BLaER1 treated with 17β-estradiol and CSF1 and Interleukin-3, amounts not matched to agents 10 nM and 100 nM (cell line): ENCODE measurements at regions not wholly inside any gene's neighbourhood (a gene's known extent, or its start where the extent isn't known, plus 50 kb on each side); places are given as distances from the start of the nearest gene placed in this dataset.
A peak's percentile ranks its signal among the peaks of the same experiment; 100 is the strongest.
"Not testable (repeated sequence)": the region's sequence is repeated elsewhere in the genome, so short reads cannot be mapped to it uniquely, and the experiment has no call there.

Experiments
- H3K27ac ChIP-seq, 11 experiments: shearing (Covaris generic); formaldehyde crosslinking; 2 replicates each; pipeline ENCODE4 v1.8.1; 2022
- H3K27me3 ChIP-seq, 11 experiments: shearing (Covaris generic); formaldehyde crosslinking; 2 replicates each; pipeline ENCODE4 v1.8.1; 2022
- H3K36me3 ChIP-seq, 11 experiments: shearing (Covaris generic); formaldehyde crosslinking; 2 replicates each; pipeline ENCODE4 v1.8.1; 2022
- H3K4me1 ChIP-seq, 10 experiments: shearing (Covaris generic); formaldehyde crosslinking; 2 replicates each; pipeline ENCODE4 v1.8.1; 2022
- H3K4me2 ChIP-seq, 11 experiments: shearing (Covaris generic); formaldehyde crosslinking; 2 replicates each; pipeline ENCODE4 v1.8.1; 2022
- H3K4me3 ChIP-seq, 10 experiments: shearing (Covaris generic); formaldehyde crosslinking; 2 replicates each; pipeline ENCODE4 v1.8.1; 2022
- H3K9ac ChIP-seq, 11 experiments: shearing (Covaris generic); formaldehyde crosslinking; 2 replicates each; pipeline ENCODE4 v1.8.1; 2022
- H3K9me3 ChIP-seq, 11 experiments: shearing (Covaris generic); formaldehyde crosslinking; replicated peaks in 1 of 11; 2 replicates each; pipeline ENCODE4 v1.8.1; 2022
- H4K20me1 ChIP-seq, 11 experiments: shearing (Covaris generic); formaldehyde crosslinking; 2 replicates each; pipeline ENCODE4 v1.8.1; 2022
- Cebpa-rat ChIP-seq, 11 experiments: shearing (Covaris generic); IDR thresholded peaks; 2 replicates each; pipeline ENCODE4 v1.8.1; 2022

DNA sequence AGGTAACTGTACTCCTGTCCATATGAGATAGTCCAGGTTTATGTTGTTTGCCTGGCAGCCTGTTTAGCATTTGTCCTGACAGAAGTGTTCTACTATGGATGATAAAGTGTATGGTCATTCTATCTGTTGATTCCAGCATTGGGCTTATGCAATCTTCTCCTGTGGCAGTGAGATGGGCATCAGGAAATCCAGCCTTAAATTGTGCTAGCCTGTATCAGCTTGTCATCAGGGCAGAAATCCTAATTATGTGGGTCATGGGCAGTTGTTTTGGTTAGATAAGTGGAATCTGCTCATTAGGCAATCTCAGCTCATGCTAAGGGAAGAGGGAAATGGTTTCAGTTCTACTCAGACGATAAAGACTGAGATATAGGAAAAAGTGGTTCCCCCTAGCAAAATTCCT is 247.4 kb upstream of the CHD1 start:
- Histone ChIP-seq H3K9ac (no peak overlapping the region), H3K9me3 (no peaks in the 10 kb centered on the region), H3K4me2 (peak overlapping the region in 3 of 11 experiments; percentile 56 to 62 (median 61); a peak in 5 of 22 replicates), H3K4me1 (peaks cover 0 to 34% (median 0%) of the 10 kb centered on the region in 10 experiments; a peak in 5 of 20 replicates), H4K20me1 (no peaks in the 10 kb centered on the region), H3K4me3 (no peak overlapping the region), H3K27ac (peak overlapping the region in 1 of 11 experiments; percentile 29; a peak in 1 of 22 replicates), H3K36me3 (no peaks in the 10 kb centered on the region), H3K27me3 (0 out of 22 replicates have a peak, but pooled peaks cover 0 to 3% (median 0%) of the 10 kb centered on the region in 11 experiments)
- no peak for TF ChIP-seq Cebpa-rat (IDR thresholded peaks at IDR 0.05)

DNA sequence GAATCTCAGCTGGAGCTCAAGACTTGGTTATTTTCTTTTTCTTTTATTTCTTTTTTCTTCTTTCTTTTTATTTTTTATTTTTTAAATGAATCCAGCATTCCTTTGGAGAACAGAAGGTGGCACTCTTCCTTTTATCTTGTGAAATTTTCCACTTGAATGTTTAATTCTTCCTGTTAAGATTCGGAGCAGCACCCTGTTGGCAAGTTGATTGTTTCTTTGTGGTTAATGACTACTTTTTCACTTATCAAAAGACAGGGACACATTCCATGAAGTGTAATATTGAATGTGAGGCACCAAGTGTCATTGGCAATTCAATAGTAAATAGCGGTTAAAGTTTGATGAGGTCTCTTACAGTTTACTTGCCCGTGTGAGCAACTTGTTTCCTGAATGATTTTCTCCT is 240.5 kb upstream of the CHD1 start:
- Histone ChIP-seq H3K36me3 (no peaks in the 10 kb centered on the region), H3K9me3 (0 out of 22 replicates have a peak, but pooled peaks cover 0 to 3% (median 0%) of the 10 kb centered on the region in 11 experiments), H4K20me1 (no peaks in the 10 kb centered on the region), H3K9ac (no peak overlapping the region), H3K4me3 (no peak overlapping the region), H3K27ac (no peak overlapping the region), H3K27me3 (no peaks in the 10 kb centered on the region), H3K4me1 (peaks cover 0 to 8% (median 0%) of the 10 kb centered on the region in 10 experiments; a peak in 3 of 20 replicates), H3K4me2 (peak overlapping the region in 3 of 11 experiments; percentile 6 to 34 (median 10); a peak in 2 of 22 replicates)
- TF ChIP-seq Cebpa-rat (IDR thresholded peaks at IDR 0.05): no peak

- not testable (repeated sequence) for H3K27me3 ChIP-seq, H3K27ac ChIP-seq, H3K4me3 ChIP-seq, H3K9me3 ChIP-seq, H4K20me1 ChIP-seq, H3K4me1 ChIP-seq, H3K36me3 ChIP-seq, H3K9ac ChIP-seq, H3K4me2 ChIP-seq
These were observed 232.7 kb upstream of the CHD1 start for GRCh38 chr5:99161538-99161937.

DNA sequence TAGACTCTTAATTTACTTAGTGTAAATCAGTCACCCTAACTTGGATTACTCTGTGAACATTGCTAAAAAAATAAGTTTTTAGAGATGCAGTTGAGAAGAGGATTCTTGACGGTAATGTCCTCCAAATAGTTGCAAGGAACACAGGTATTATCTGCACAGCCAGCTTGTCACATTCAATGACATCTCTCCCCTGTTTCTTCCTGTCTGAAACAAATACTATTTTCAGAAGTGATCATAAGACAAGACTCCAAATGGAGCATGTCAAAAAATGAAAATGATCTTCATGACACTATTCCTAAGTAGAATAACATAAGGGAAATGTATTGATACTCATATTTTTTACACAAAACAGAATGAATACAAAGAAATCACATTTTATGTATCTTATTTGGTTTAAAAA is 227.9 kb upstream of the CHD1 start:
- Histone ChIP-seq H4K20me1 (no peaks in the 10 kb centered on the region), H3K4me2 (no peak overlapping the region), H3K36me3 (no peaks in the 10 kb centered on the region), H3K27me3 (no peaks in the 10 kb centered on the region), H3K4me1 (peaks cover 0 to 8% (median 0%) of the 10 kb centered on the region in 10 experiments; a peak in 1 of 20 replicates), H3K9me3 (no peaks in the 10 kb centered on the region), H3K9ac (no peak overlapping the region), H3K4me3 (no peak overlapping the region), H3K27ac (no peak overlapping the region)
- TF ChIP-seq Cebpa-rat (IDR thresholded peaks at IDR 0.05): no peak

DNA sequence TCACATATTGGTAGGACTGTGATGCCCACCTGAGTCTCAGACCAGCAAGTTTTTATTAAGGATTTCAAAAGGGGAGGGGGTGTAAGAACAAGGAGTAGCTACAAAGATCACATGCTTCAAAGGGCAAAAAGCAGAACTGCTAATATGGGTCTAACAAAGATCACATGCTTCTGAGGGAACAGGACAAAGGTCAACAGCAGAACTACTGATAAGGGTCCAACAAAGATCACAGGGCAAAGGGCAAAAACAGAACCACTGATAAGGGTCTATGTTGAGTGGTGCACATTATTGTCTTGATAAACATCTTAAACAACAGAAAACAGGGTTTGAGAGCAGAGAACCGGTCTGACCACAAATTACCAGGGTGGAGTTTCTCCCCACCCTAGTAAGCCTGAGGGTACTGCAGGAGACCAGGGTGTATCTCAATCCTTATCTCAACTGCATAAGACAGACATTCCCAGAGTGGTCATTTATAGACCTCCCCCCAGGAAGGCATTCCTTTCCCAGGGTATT is 214.5 kb upstream of the CHD1 start:
- not testable (repeated sequence) for H3K27me3 ChIP-seq, H3K27ac ChIP-seq, H3K4me2 ChIP-seq, H3K4me3 ChIP-seq, H4K20me1 ChIP-seq, H3K9ac ChIP-seq, H3K36me3 ChIP-seq, H3K4me1 ChIP-seq
- peaks cover 10 to 38% (median 14%) of the 10 kb centered on the region in 11 experiments; a peak in 18 of 22 replicates for H3K9me3 ChIP-seq

DNA sequence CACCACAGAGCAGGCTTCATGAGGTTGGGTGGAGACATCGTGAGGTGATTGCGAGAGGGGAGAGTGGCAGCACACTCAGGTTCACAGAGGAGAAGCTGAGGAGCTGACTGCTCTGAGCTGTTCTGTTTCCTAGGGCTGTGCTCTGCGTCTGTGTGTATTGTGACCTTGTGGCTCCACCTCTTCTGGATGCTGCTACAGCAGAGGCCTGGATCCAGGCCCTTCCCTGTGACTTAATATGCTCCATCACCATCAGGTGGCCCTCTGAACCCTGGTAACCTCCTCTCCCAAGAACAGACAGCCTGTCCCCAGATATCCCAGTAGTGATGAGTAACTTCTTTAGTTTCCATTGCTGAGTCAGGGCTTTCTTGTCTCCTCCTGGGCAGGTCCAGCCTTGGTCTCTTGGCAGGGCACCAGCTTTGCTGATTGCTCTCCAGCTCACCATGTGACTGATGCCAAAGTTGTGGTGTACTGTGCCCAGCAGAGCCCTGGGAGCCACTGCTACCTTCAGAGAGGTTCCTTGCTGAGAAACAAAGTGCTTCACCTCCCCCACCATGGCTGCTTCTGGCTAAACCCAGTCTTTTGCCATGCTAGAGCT is 212.8 kb upstream of the CHD1 start:
- TF ChIP-seq Cebpa-rat (IDR thresholded peaks at IDR 0.05): no peak
- no peak overlapping the region for H3K4me3 ChIP-seq
- H3K36me3 ChIP-seq: no peaks in the 10 kb centered on the region
- H3K4me1 ChIP-seq: no peaks in the 10 kb centered on the region
- H3K9me3 ChIP-seq: peaks cover 10 to 38% (median 14%) of the 10 kb centered on the region in 11 experiments; a peak in 18 of 22 replicates
- H3K9ac ChIP-seq: no peak overlapping the region
- no peak overlapping the region; a peak in 1 of 22 replicates for H3K4me2 ChIP-seq
- no peak overlapping the region for H3K27ac ChIP-seq
- no peaks in the 10 kb centered on the region for H3K27me3 ChIP-seq
- H4K20me1 ChIP-seq: no peaks in the 10 kb centered on the region

DNA sequence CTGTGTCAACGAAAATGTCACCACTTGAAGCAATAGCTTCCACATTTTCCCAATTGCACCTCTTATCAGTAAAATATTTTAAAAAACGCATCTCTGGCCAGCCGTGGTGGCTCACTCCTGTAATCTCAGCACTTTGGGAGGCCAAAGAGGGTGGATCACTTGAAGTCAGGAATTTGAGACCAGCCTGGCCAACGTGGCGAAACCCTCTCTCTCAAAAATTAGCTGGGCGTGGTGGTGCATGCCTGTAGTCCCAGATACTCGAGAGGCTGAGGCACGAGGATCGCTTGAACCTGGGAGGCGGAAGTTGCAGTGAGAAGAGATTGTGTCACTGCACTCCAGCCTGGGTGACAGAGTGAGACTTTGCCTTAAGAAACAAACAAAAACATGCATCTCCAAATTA is 210.1 kb upstream of the CHD1 start:
- no peaks in the 10 kb centered on the region for H4K20me1 ChIP-seq
- H3K27me3 ChIP-seq: no peaks in the 10 kb centered on the region
- peaks cover 5 to 25% (median 14%) of the 10 kb centered on the region in 11 experiments; a peak in 18 of 22 replicates for H3K9me3 ChIP-seq
- no peaks in the 10 kb centered on the region for H3K36me3 ChIP-seq
- H3K27ac ChIP-seq: no peak overlapping the region
- H3K4me2 ChIP-seq: no peak overlapping the region
- no peaks in the 10 kb centered on the region for H3K4me1 ChIP-seq
- no peak overlapping the region for H3K9ac ChIP-seq
- H3K4me3 ChIP-seq: no peak overlapping the region
- no peak for TF ChIP-seq Cebpa-rat (IDR thresholded peaks at IDR 0.05)

- Histone ChIP-seq H3K4me1 (peaks cover 0 to 29% (median 6%) of the 10 kb centered on the region in 10 experiments; a peak in 8 of 20 replicates), H3K27ac (no peak overlapping the region), H3K9me3 (no peaks in the 10 kb centered on the region), H4K20me1 (no peaks in the 10 kb centered on the region), H3K4me2 (no peak overlapping the region), H3K36me3 (no peaks in the 10 kb centered on the region), H3K4me3 (no peak overlapping the region), H3K27me3 (no peaks in the 10 kb centered on the region), H3K9ac (no peak overlapping the region)
- no peak for TF ChIP-seq Cebpa-rat (IDR thresholded peaks at IDR 0.05)
These were observed 205.1 kb upstream of the CHD1 start for GRCh38 chr5:99133921-99134320.

DNA sequence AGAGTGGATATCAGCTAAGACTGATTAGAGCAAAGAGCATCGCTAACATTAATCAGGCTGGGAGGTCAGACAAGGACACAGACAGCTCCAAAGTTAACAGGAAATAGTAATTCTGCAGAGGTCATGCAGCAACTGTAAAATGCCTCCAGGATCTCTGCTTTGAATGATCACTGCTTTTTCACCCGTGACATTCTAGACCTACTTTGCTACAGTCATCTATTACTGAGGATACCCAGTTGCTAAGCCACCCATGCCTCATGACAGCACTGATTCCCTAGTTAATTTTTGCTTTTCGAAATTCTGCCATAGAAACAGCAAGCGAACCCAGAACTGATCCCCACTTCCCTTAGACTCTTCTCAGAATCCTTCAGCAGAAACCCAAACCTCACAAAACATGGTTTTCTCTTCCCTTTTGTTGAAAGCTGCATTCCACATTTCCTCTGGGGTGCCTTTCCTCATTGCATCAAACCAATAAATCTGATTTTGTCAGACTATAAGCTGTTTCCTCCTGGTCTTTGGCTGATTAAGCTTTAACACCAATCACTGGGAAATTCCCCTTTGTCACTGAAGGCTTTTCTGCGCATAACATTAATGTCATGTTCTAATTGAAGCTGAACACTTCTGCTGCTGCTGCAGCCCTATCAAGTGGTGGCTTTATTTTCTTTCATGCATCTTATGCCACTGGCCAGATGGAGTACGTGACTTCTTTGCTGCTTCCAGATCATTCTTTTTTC is 201.1 kb upstream of the CHD1 start:
- TF ChIP-seq Cebpa-rat (IDR thresholded peaks at IDR 0.05): no peak
- Histone ChIP-seq H3K27me3 (no peaks in the 10 kb centered on the region), H3K4me3 (no peak overlapping the region), H3K27ac (peak overlapping the region in 3 of 11 experiments; percentile 48 to 67 (median 55); a peak in 5 of 22 replicates), H3K36me3 (no peaks in the 10 kb centered on the region), H3K9ac (peak overlapping the region in 2 of 11 experiments; percentile 7 to 16; a peak in 2 of 22 replicates), H3K9me3 (no peaks in the 10 kb centered on the region), H3K4me2 (peak overlapping the region in 6 of 11 experiments; percentile 6 to 69 (median 32); a peak in 6 of 22 replicates), H3K4me1 (peaks cover 0 to 40% (median 6%) of the 10 kb centered on the region in 10 experiments; a peak in 8 of 20 replicates), H4K20me1 (no peaks in the 10 kb centered on the region)
